ENCODE measurements at regions not wholly inside any gene's neighbourhood (a gene's known extent, or its start where the extent isn't known, plus 50 kb on each side); places are given as distances from the start of the nearest gene placed in this dataset.

GRCh38 chr20:63093966-63094766 is 87.4 kb upstream of the BHLHE23 start:
- TF ChIP-seq CTCF (IDR thresholded peaks at IDR 0.05) (no peak), POLR2A (IDR thresholded peaks at IDR 0.05; ENCODE audit: low read length) (no peak), REST (IDR thresholded peaks at IDR 0.05) (no peak), ZNF302 (CRISPR knock-in tag; IDR thresholded peaks at IDR 0.05) (no peak)
